RPMI8226 (cell line): ENCODE measurements at regions not wholly inside any gene's neighbourhood (a gene's known extent, or its start where the extent isn't known, plus 50 kb on each side); places are given as distances from the start of the nearest gene placed in this dataset.

Source experiments
- DNase-seq: peaks from one replicate; pipeline ENCODE4 v3.0.0-alpha.2; 2015

DNA sequence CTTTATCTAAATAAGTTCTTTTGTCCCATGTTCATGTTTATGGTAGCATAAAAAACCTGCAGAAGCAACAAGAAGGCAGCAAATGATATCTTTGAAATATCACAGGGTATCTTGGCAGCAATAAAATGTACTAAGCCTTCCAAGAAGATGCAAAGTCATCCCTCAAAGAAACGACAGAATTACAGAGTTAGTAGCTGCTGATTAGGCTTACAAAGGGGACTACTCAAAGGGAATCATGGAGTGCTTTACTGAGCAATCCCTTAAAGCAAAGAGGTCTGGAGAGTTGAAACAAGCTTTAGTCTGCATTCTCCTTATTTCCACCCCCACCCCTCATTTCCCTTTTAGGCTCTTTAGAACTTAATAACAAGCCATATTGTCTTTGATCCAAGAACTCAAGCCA is 935.0 kb downstream of the SQOR start:
- DNase-seq, result no peak

DNA sequence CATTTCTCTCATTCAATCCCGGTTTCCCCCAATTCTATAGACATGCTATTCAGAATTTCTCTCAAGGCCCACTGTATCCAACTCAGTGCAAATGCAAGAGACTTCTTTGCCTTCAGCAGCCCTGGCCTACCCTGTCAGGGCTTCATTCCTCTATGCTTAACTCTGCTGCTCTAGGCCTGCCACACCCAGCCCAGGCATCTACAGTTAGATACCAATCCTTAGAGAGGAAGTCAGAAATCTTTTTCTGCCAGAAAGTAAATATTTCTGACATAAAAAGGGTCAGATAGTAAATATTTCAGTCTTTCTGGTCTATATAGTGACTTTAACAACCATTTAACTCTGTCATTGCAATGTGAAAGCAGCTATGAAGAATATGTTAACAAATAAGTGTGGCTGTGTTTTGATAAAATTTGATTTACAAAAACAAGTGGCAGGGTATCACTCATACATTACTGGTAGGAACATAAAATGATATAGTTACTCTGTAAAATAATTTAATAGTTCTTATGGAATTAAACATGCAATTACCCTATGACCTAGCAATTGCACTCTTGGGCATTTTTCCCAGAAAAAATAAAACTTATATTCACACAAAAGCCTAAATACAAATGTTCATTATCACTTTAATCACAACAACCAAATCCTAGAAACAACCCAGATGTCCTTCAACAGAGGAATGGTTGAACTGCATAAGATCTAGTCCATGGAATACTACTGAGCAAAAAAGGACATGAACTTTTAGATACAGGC is 942.0 kb downstream of the SQOR start:
- DNase-seq, result no peak

DNA sequence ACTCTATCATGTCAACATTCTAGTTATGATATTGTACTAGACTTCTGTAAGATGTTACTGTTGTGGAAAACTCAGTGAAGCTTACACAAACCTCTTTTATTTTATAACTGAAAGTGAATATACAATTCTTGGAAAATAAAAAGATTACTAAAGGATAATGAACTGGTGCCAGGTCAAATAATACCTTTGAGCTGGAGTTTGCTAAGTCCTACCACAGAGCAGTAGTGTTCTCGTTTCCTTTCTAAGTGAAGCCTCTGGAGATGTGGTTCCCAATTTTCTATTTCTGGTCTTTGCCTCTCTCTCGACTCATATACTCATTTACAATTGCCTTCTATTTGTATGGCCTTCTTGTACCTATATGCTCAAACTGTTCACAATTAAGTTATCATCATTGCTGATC is 942.9 kb downstream of the SQOR start:
- DNase-seq, result no peak

DNA sequence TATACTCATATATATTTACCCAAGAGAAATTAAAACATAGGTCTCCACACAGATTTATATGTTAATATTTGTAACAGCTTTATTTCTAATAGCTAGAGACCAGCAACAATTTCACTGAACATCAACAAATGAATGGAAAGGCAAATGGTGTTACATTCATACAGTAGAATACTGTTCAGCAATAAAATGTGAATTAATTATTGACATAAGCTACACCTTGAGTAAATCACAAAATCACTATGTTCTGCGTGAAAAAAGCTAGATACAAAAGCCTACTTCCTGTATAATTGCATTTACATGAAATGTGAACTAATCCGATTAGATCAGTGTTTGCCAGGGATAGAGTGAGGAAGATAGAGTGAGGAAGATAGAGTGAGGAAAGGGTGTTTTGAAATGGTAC is 945.7 kb downstream of the SQOR start:
- no peak for DNase-seq

DNA sequence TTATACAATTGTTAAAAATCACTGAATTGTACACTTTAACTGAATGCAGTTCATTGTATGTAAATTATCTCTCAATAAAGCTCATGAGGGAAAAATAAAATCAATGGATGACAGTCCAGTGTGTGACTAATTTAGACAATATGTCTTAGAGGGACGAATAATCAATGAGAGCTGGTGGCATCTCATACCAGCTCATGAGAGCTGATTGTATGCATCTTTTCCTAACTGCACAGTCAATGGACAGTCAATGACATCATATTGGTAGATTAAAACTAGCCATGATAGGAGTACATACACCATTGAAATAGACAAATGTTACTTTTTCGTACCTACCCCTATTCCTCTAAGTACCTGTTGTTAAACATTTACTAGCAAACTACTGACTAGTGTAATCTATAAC is 946.1 kb downstream of the SQOR start:
- DNase-seq, result no peak

DNA sequence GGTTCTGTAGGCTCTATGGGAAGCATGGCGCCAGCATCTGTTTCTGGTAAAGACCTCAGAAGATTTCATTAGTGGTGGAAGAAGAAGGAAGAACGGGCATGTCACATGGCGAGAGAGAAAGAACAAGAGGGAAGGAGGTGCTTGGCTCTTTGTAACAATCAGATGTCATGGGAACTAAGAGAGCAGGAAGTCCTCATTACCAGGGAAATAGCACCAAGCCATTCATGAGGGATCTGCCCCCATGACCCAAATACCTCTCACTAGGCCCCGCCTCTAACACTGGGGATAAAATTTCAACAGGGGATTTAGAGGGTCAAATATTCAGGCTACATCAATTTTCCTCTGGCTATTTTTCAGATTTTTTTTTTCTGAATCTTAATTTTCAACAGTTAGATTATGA is 954.3 kb downstream of the SQOR start:
- DNase-seq, result no peak

DNA sequence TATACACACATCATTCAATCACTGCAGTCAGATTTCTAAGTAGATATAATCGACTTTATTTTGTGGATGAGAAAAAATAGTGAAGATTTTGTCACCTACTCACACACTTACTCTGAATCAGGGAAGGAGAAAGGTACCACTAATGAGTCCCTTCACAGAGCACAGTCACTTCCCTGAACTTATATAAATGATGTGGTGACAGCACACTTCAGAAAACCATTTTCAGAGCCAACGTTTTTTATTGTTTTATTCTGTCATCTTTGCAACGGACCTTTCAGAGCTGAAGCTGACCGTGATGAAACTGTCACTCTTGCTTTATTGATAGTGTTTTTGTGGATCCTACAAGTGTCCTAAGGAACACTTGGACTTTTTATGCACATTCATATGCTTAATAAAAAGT is 956.6 kb downstream of the SQOR start:
- DNase-seq, result no peak

DNA sequence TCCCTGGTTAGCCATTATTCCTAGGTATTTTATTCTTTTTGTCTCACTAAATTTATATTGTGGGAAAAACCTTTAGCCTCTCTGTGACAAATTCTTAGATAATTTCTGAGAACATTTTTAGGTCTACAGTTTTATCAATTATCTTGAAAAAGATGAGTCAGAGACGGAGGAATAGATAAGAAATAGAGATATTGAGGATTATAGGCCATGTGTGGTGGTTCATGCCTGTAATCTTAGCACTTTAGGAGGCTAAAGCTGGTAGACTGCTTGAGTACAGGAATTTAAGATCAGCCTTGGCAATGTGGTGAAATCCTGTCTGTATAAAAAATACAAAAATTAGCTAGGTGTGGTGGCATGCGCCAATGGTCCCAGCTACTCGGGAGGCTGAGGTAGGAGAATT is 960.2 kb downstream of the SQOR start:
- no peak for DNase-seq

DNA sequence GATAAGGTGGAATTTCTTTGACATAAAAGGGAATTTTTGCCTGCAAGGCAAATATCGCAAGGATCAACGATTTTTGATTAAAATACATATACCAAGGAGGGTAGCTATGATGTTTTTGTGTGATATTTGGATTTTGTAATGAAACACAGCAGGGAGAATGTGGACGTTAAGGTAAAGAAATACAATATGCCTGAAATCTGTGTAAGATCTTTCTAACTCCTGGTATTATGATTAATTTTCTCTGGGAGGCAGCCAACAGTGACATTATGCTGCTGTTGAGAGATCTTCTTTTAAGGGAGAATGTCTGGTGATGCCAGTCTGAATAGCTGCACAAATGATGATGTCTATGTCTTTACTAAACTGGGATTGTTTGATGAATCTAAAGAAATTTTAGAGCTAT is 972.2 kb downstream of the SQOR start:
- DNase-seq, result no peak

DNA sequence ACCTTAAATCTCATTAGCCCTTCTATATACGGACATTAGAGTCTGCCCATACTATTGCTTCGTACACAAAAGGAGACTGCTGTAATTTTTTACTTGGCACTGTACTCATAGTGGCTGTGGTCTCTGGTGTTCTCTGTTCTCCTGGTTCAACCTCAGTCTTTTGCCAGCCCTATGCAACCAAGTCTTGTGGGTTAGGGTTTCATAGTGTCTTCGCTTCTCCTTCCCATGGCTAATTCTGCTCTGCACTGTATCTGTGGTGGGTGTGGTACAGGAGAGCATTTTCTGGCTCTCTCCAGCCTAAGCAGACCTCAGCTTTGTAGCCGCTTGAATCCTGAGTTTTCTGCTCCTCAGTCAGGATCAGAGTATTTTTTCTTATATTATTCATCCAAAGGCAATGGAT is 981.2 kb downstream of the SQOR start:
- no peak for DNase-seq

DNA sequence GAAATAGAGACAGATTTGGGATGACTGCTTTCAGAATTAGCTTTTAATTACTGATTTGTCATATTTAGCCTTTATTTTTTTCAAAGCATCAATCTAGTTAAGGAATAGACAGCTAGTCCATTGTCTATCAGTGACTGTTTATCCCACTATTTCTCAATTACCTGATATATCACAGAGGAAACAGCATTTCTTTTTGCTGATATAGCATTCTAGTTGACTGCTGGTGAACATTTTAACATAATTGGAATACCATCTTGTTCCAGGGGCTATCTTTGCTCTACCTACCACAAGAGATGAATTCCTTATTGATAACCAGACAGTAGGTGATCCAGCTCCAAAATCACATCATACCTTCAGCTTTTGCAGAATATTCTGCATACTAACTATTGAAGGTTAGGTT is 982.7 kb downstream of the SQOR start:
- no peak for DNase-seq

DNA sequence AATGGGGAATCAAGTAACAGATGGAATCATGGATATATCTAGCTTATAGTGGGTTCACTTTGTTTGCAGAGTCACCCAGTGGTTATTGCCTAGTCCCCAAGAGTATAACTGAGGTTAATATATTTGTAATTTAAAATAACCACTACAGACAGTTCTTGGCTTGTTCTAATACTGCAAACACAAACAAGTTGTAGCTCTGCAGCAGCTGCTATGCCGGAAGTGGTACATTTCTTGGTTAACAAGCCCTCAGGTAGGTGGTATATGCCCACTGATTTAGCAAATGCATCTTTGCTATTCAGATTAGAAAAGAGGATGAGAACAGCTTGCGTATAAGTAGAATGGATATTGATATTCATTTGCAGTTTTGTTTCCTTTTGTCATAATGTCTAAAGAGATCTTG is 984.2 kb downstream of the SQOR start:
- DNase-seq, result no peak

DNA sequence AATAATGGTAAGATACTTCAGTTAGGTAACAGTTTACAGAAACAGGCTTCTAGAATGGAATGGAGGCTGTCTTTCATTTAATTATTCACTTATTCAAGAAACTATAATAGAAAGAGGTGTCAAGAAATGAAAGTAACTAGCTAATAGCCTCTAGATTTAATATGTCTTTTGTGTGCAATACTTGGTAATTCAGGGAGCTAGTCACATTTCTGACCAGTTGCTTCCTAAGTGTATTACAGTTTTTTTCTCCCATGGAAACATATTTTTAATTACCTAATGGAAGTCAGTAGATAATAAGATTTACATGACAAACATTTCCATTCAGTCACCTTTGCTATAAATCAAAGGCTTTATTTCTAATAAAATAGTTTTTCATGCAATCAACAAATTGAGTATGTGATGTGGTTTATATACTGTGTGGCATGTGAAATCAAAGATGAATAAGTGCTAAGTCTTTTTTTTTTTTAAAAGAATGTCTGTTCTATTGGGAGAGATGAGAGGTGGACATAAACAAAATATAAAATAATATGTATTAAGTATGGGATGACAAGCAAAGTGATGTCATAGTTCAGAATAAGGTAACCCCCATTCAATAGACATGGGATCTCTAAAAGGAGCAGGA is 985.7 kb downstream of the SQOR start:
- DNase-seq, result no peak

DNA sequence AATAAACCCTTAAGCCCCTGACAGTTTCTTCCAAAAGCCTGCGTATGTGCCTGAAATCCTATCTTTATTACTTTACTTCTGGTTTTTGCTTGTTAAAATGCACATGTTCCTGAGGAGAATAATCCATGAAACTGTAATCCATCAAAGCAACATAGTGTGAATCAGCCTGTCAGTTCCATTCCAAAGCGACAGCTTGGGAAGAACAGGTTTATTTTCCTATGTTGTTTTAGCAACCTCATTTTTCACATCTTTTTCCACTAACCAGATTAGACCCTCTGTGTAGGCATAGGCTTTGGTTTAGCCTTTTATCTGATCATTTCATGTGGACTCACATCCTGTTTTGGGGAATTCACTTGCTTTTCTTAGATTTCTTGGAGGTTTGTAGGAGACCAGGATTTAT is 988.0 kb downstream of the SQOR start:
- no peak for DNase-seq

DNA sequence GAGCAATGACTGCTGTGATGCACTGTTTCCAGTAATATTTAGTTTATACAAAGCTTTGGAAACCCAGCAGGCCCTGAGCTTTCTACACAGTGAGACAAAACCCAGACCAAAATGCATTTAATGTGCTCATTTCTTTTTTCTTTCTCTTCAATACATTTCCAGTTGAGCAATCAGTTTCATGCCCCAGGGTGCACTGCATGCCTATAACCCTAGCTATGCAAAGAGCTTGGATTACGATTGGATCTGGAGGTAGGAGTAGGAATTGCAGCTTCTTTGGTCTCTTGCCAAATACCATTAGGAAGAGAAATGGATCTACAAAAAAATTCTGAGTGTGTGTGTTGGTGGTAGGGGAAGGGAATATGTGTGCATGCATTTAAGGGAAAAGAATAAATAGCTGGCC is 1001.4 kb downstream of the SQOR start:
- DNase-seq, result no peak

DNA sequence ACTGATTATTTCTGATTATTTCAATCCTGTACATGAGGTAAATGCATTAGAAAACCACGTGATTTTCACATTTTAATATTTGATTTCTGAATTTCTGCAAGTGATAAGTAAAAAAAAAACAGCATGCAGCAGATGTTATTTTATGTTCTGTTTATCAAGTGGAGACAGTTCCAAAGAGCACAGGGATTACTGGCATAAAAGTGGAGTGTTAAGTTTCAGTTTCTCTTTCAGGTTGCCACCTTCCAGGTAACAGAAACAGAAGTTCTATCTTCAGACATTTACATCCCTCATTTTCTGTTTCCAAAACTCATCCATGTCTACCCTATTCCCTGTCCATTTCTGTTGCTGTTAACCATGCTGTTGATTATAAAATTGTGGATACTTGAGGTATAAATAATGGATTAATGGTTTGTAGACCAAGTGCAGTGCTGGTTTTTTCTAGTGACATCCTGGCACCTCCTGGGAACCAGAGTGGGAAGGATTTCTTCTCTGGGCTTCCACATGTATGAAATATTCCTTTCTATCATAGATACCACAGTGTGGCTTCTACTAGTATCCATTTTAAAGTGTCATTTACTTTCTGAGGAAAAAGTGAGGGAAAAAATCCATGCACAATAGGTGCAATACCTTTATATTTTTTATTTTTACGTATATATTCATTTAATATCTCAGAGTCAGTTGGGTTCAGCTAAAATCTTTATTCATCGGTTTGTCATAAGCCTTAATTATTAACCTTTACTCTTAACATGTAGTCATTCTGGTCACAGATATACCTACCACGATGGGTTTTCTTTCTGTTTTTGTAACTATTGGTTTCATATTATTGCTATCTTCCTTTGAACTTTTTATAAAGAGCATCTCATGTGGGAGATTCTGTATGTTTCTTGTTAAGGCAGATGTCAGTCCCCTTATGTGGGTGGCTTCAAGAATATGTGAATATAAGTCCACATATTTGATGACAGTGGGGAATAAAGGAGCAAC is 1010.0 kb downstream of the SQOR start:
- DNase-seq, result peak; percentile 60

DNA sequence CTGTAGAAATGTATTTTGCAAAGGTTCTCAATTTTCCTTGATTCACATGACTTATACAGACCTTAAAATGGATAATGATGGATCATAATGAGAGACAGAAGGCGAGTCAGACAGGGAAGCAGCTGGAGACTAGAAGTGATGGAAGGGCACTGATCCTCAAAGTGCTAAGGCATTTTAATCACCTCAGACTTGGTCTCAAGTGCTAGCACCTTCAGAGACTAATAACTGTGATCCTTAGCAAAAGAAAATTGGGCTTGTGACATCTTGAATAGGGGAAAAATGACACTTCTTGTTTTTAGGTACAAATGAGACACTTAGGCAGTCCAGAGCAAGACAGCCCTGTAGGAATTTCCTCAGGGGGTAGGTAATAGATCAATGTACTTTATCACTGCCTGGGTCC is 1011.7 kb downstream of the SQOR start:
- no peak for DNase-seq

DNA sequence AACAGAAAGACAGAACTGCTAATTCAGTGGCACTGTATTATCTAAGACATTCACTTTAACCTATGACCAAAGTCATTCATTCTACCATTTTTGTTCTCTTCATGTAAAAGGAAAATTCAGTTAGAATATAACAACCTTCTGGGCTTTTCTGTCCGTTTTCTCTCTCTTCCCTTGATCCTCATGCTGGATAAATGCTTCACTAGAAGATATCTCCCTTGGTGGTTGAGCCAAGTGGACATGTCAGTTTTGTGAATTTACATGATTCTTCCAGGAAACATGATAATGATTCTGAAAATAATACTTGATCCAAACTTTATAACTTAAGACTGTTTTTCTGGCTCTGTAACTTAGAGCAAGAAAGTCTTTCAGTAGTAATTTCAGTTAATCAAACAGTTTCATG is 1012.2 kb downstream of the SQOR start:
- no peak for DNase-seq

DNA sequence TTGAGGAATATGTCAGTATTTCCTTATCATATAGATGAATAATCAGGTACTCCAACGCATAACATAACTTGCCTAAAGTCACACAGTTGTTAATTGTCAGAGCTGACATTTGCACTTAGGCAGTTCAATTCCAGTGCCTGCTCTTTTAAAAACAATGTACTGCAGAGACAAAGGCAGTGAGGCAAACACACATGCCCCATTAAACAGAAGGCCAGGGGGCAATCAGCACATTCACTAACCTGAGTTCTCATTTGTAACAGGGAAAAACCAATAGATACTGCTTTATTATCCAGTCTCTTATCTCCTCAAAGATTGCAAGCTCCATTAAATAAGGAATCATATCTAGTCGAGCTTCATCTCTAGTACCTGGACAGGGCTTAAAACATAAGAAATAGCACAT is 1017.4 kb downstream of the SQOR start:
- no peak for DNase-seq

DNA sequence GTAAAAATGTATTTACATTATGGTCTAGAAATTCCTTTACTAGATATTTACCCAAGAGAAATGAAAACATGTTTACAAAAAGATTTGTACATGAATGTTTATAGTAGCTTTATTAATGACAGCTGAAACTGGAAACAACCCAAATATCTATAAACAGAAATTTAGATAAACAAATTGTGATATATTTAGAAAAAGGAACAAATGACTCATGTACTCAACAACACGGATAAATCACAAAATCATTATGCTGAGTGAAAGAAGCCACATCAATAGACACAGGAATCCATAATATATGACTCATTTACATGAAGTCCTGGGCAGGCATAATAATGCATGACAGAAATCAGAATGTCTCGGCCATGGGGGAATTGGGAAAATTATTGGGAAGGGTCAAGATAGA is 1020.2 kb downstream of the SQOR start:
- no peak for DNase-seq

DNA sequence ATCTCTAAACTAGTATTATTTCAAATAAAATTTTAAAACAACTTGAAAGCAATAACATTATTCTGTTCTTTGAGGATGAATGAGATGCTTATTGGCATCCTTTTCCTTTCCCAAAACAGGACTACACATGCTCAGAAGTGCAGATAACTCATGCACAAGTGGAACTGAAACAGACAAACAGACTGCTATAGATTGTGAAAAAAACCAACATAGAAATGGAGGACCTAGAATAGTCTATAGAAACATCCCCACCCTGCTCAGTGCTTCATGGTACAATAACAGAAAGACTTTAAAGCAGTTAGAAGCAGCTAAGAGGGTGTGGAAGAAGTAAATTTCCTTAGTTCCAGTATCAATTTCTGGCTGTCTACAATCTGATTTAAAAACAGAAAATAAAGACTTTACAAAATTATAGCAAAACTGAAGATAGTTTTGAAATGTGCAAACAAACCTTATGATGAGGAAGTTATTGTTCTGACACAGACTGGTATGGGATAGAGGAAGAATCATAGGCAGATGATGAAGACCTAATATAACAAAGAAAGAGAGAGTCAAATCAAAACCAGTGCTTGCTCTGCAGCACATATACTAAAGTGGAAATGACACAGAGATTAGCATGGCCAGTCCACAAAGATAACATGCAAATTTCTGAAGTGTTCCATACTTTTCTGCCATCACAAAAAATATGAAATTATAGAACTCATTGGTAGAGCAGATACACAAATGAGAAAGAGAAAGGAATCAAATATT is 1025.4 kb downstream of the SQOR start:
- DNase-seq, result no peak

DNA sequence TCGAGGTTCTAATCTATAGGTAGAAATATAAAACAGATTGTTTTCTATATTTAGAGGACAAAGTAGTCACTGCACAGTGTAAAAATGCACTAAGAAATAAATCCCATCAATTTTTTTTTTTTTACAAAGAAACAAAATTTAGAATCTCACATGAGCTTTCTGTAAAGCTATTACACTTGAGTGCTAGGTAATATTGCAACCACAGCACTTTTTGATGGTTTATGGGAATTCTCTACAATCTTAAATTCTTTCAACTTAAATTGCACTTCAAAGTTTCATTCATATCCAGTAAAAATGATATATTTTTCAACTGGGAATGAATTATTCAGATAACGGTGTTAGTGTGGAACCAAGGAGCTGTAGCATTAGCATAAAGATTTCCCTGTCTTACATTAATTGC is 1035.4 kb downstream of the SQOR start:
- DNase-seq, result no peak

DNA sequence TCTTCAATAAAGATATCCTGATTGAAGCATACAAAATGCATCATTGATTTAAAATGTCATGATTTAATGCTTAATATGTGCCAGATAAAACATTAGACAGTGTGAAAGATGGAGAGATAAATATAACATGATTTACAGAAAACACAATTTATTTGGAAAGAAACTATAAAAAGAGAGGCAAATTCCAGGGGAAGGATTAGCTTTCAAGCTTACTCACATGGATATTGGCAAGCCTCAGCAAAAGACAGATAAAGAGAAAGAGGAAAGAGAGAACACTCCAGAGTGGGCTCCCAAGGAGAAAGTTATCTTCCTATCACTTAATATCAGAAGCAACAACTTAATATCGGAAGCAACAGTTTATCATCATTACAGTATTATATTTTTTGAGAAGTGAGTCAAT is 1036.5 kb downstream of the SQOR start:
- DNase-seq, result no peak
